ENCODE measurements at regions not wholly inside any gene's neighbourhood (a gene's known extent, or its start where the extent isn't known, plus 50 kb on each side); places are given as distances from the start of the nearest gene placed in this dataset.
"Not testable (repeated sequence)": the region's sequence is repeated elsewhere in the genome, so short reads cannot be mapped to it uniquely, and the experiment has no call there.

DNA sequence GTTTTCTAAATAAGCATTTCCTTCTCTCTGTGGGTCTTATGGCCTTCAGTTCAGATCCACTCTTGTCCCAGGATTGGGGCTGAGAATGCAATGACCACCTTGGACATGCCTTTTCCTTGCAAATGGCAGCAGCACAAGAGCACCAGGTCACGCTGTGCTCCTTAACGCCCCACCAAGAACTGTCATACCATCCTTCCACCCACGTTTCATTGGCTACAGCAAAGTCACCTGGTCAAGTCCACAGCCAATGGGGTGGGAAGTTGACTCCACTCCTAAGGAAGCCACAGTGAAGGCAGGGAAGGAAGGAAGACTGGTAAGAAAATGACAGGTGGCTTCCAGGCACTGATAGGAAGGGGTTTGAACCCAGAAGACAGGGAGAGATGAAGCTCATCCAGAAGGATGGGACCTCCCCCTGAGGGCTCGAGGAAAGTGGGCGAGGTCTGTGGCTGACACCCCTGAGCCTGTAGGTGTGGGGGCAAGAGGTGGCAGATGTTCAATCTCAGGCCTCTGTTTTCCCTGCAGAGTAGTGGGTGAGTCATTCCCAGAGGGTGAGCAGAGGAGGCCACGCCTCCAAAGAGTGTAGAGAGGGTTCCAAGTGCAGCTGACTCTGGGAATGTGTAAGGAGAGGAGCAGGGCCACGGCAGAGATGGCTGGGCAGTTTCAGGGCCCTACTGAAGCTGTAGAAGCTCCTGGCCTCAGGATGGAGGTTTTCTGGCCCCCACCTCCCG, 113.5 kb upstream of the VRK1 start:
- DNase-seq (ENCODE audit: low read depth in 1 of 2, low spot score in 1 of 2), result no peak

DNA sequence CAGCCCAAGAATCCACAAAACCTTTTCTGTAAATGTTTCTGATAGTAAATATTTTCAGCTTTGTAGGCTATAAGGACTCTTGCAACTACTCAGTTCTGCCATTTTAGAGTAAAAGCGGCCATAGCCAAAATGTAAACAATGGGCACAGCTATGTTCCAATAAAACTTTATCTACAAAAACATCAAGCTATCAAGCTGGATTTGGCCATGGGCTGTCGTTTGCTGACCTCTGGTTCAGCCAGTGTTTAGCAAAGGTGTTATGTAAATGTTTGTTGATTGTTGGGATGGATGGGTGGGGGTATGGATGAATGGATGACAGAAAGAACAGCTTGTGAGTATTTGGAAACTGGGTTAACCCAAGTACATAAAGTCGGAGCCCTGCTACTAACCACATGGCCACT, 111.1 kb upstream of the VRK1 start:
- DNase-seq (ENCODE audit: low read depth in 1 of 2, low spot score in 1 of 2), result no peak

DNA sequence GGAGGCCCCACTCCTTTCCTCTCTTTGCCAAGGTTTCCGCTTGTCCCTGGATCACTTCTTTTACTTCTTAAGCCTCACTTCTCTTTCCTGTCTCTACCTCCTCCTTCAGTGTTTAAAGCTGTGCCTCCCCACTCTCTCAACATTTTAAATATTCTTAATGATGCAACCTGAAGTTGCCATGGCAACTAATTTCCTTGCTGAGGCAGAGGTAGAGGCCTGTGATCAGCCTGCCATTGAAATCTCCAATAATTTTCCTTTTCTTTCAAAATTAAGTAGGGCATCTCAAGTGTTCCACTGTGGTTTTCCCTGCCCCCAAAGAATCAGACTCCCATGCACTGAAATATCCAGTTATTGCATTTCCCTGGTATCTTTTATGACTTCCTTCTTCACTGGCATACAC, 108.6 kb upstream of the VRK1 start:
- DNase-seq (ENCODE audit: low read depth in 1 of 2, low spot score in 1 of 2), result no peak

DNA sequence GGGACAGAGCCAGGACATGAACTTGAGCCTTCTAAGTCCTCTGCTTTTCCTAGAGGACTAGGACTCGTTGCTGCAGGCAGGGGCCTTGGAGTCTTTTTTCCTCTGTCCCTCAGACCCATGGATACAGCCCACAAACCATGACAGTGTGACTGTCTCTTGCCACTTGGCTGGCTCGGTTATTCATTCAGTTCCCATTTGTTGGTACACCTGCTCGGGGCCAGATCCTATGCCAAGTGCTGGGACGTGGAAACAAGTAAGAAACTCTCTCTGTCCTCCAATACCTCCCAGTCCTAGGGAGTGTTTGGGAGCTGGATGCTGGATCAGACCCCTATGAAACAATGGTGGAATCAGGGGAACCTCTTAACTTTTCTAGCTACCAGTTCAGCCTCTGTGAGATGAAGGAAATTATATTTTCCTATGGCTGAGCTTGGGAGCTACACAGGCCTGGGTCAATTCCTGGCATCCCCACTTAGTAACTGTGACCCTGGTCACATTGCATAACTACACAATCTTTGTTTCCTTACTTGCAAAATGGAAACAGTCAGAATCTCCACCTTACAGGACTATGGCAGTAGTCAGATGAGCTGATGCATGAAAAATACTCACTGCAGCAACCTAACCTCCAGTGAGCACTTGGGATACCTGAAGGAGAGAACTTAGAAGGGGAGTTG, 106.3 kb upstream of the VRK1 start:
- DNase-seq (ENCODE audit: low read depth in 1 of 2, low spot score in 1 of 2), result no peak

DNA sequence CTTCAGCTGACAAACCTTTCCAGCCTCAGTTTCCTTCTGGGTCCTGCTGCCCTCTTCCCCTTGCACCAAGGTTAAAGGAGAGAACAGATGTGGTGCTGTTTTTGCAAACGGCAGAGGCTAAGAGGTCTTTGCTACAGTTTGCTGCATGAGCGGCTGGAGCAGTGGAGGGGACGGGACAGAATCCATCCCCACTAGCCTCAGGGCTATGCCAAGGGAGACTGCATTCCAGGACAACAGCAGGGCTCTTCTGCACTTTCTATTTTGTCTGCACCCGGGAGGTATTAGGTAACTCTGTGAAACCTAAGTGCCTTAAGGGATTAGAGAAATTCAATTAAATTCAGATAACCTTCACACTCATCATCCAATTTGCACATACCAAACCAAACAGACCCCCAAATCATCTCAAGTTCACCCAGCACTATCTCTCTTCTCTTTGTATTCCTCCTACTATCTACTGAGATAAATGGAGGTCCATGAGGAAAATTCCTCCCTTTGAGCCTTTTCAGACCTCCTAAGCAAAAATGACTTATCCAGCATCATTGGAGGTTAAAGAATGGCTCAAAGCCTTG, 103.8 kb upstream of the VRK1 start:
- DNase-seq (ENCODE audit: low read depth in 1 of 2, low spot score in 1 of 2), result no peak

DNA sequence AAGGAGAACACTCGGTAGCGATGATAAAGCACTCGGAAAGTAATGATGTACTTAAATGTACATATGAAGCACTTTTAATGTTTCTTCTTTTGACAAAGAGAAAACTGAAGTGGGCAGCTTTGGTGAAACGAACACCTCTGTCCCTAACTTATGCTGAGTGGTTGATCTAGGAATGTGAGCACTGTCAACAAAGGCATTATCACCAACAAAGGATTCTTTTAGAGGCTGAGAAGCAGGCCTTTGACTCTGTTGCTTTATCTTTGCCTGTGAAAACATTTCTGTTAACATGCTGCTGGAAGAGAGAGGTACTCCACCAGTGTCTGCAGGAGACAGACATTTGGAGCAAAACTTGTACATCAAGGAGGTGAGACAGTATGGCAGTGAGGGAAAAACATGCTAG, 103.2 kb upstream of the VRK1 start:
- DNase-seq (ENCODE audit: low read depth in 1 of 2, low spot score in 1 of 2), result no peak

DNA sequence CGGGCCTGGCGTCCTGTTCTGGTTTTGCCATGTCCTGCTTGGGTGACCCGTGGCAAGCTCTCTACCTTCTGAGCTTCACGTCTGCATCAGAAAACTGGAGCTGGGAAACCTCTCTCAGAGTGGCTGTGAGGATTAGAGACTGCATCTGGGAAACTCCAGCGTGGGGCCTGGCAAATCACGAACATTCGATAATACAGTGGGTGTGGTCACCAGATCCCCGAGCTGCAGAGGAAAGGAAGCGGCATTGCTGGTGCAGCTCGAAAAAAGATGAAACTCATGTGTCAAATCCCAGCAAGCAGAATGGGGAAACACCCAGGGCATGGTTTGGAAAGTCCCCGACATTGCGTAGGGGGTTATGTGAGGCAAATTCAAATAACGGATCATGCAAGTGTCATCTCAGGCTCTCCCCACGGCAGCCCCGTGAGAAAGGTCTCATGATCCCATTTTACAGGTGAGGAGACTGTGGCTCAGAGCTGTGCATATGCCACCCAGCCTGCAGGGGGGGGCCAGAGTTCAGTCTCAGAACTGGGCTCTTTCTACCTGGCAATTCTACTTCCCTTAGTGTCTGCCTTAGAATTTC, 98.1 kb upstream of the VRK1 start:
- DNase-seq (ENCODE audit: low read depth in 1 of 2, low spot score in 1 of 2), result no peak

DNA sequence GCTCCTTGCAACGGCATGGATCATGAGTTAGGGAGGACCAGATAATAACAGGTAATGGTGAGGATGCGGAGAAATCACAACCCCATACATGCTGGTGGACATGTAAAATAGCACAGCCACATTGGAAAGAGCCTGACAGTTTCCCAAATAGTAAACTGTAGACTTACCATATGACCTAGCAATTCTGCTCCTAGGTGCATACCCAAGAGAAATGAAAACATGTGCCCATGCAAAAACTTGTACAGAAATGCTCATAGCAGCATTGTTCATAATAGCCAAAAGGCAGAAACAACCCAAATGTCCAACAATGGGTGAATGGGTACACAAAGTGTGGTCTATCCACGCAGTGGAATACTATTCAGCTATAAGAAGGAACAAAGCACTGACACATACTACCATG, 97.5 kb upstream of the VRK1 start:
- no peak for DNase-seq (ENCODE audit: low read depth in 1 of 2, low spot score in 1 of 2)

DNA sequence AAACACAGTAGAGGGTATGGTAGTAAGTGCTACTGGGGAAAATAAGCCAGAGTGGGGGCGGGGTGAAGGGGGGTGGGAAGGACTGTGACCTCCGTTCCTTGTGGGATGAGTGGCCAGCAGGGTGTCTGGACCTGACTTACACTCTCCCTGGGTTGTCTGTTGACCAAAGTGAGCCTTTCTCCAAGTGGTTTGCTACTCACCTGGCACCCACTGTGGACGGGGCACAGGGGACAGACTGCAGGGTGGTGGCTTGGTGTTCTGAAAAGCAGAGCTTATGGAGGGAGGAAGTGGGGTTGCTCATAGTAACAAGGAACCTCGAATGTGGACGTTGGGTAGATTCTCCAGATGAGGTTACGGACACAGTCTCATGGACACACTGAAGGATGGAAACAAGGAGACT, 94.4 kb upstream of the VRK1 start:
- DNase-seq (ENCODE audit: low read depth in 1 of 2, low spot score in 1 of 2), result no peak

DNA sequence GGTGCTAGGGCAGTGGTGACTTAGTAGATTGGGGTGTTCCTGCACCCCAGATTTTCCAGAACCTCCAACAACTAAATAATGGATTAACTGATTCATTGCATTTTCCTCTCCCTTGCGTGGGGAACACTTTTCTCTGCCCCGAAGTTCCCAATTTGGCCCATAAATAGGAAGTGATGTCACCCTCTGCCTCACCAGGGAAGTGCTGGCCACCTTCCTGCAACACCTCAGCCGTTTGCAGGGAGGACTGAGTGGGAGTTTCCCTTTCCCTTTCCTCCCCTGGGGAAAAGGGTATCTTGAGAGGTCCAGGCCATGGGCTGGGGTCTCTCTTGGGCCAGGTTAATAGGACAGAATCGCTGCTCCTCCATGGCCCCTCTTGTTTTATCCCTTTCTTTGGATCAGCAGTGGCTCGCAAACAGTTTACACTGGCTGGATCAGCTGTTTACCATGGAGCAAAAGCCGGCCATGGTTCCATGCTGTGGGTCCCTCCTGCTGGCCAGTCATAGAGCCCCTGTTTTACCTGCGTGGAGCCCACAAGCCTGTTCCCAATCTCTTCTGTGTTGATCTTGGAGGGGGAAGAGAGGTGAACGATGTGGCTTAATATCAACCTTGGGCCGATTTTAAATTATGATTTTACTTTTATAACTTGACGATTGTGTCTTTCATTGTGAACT, 91.6 kb upstream of the VRK1 start:
- DNase-seq (ENCODE audit: low read depth in 1 of 2, low spot score in 1 of 2), result no peak

DNA sequence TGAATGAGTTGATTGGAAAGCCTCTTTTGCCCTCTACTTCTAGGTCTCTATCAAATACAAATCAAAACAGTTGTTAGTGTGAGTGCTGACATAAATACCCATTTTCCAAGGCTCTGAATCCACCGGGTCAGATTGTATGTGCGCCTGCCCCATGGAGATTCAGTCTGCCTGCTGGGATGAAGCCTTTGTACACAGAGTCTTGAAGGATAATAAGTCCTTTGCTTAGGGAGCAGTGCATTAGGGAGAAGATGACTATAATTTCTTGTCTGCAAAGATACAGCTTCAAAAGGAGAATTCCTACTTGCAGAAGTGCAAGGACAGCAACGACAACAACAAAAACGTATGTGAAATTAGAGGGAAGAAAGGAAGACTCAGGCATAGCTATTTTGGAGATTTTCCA, 90.3 kb upstream of the VRK1 start:
- no peak for DNase-seq (ENCODE audit: low read depth in 1 of 2, low spot score in 1 of 2)

DNA sequence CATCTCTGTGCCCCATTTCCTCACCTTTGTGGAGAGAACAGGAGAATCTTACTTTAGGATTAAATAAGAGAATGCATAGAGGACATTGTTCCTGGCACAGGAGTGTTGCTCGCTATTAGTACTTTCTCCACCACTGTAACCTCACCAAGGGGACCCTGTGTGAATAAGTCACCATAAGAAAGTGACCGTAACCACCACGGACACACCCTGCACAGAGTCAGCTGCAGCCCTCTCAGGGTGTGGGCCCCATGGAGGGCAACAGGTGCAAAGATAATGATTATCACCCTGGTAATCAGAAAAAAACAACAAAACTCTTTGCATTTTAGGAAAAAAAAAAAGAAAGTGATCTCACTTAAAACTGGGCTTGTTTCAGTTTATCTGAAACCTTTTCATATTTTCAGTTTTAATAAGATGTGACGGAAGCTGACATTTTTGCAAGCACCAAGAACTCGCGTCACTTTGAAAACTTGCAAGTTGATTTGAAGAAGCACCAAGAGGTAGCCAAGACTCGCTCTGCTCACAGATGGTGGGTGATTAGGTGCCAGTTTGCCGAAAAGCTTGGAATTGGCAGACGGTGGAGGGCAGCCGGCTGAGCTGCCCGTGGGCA, 87.0 kb upstream of the VRK1 start:
- no peak for DNase-seq (ENCODE audit: low read depth in 1 of 2, low spot score in 1 of 2)

DNA sequence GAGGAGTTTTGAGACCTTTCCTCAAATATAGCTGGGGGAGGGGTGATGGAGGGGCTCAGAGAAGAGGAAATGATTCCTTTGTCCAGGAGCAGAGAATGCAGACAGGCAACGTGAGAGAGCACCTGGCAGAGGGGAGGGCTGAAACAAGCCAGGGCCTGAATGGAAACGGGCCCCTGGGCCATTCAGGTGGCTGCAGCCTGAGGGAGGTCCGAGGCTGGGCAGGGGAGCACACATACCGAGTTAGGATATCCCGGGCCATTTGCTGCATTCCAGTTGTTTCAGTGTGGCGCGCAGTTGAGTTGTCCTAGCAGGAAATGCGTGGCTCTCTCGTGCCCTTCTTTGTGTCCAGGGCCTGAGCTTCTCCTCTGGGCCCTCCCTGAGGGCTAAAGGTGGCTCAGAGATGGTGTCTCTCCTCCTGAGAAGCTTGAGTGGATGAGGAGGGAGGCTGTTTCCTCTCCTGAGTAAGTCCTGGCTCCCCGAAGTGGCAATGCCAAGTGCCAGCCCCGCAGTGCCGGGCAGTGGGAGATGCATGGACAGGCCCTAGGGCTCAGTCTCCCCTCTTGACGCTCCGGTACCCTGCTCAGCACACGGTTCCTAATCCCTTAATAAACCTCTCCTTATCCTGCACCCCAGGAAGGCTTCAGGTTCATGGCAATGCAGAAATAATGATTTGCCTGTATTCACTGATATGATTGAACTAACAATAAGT, 85.5 kb upstream of the VRK1 start:
- DNase-seq (ENCODE audit: low read depth in 1 of 2, low spot score in 1 of 2), result no peak

DNA sequence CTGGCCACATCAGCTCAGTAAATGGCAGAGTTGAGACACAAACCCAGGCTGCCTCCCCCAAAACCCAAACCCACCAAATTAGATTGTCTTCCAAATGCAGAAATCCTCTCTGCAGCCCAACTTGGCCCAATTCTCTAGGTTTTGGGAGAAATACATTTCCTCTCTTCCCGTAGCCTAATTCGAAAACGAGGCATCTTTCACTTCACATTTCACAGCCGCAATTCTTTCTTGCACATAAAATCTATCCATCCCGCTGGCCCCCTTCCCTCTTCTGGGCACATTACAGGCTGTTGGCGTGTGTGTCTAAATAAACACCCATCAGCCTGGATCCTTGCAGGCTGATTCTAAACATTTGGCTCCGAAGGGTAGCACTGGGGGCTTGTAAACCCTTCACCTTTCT, 83.8 kb upstream of the VRK1 start:
- DNase-seq (ENCODE audit: low read depth in 1 of 2, low spot score in 1 of 2), result no peak

DNA sequence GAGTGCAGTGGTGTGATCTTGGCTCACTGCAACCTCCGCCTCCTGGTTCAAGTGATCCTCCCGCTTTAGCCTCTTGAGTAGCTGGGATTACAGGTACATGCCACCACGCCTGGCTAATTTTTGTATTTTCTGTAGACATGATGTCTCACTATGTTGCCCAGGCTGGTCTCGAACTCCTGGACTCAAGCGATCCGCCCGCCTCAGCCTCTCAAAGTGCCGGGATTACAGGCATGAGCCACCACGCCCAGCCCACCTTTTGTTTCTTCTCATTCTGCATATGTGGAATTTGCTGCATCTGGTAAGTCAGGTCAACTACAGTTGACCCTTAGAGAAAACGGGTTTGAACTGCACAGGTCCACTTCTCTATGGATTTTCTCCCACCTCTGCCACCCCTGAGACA, 82.6 kb upstream of the VRK1 start:
- DNase-seq (ENCODE audit: low read depth in 1 of 2, low spot score in 1 of 2), result not testable (repeated sequence)

DNA sequence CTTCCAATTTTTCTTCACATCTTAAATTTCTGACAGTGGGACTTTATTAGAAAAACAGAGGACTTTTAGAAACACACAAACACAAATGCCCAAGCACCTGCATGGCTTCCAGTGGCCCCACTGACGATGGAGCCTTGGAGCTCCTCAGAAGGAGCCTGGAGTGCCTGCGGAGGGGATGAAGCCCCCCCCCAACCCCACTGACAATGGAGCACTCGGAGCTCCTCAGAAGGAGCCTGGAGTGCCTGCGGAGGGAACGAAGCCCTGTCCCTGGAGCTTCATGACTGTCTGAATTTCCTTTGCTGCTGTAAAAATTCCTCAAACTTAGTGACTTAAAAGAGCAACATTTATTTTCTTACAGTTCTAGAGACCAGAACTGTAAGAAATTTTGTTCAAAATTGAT, 80.1 kb upstream of the VRK1 start:
- no peak for DNase-seq (ENCODE audit: low read depth in 1 of 2, low spot score in 1 of 2)

DNA sequence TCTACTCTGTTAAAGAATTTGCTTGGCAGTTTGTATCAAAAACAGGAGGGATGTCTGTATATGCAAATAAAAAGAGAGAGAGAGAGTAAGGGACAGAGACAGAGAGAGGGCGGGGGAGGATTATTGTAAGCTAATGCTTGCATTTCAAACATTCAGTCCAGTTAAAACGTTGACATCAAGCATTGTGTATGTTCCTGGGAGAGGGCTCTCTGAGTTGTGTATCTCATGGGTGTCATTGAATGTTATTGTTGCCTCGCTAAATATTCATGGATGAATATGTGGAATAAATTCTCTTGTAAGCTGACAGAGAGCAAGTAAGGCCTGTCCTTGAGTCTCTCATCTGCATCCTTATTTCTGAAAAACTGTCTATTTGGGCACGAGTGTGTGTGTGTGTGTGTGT, 78.8 kb upstream of the VRK1 start:
- DNase-seq (ENCODE audit: low read depth in 1 of 2, low spot score in 1 of 2), result no peak

DNA sequence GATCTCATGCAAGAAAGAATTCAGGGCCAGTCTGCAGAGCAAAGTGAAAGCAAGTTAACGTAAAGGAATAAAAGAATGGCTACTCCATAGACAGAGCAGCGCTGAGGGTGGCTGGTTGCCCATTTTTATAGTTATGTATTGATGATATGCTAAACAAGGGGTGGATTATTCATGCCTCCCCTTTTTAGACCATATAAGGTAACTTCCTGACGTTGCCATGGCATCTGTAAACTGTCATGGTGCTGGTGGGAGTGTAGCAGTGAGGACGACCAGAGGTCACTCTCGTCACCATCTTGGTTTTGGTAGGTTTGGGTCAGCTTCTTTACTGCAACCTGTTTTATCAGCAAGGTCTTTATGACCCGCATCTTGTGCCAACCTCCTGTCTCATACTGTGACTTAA, 76.5 kb upstream of the VRK1 start:
- not testable (repeated sequence) for DNase-seq (ENCODE audit: low read depth in 1 of 2, low spot score in 1 of 2)

DNA sequence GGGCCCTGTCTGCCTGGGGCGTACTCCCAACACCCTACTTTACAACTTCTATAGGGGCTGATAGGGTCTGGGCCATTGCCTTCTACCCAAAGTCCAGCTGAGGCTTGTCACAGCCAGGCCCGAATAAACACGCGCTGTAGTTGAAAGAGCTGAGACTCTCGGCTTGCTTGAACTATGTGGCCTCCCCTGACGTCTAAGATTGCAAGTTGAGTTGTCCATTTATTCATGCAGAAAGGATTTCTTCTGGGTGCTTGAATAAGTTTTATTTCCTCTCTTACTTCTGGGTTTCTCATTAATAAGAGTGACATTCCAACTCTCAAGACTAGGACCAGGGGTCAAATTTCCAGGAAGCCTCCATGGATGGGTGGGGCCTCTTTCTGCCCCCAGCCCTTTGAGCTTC, 74.4 kb upstream of the VRK1 start:
- DNase-seq (ENCODE audit: low read depth in 1 of 2, low spot score in 1 of 2), result no peak

DNA sequence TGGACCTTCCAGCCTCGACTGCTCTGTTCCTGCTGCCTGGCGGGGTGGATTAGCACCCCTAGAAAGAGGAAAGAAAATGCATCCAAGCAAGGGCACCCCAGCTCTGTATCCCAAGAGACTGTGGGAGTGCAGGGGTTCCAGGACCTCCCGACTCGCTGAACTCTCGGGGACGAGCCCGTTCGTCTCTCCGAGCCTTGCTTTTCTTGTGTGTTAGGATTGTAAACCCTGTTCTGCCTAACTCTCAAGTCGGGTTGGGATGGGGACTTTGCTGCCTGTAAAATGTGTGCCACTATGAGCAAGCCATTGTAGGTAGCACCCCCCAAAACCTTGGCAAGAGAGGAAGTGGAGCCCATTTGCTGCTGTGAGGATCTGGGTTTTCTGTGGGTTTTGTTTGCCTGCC, 73.2 kb upstream of the VRK1 start:
- no peak for DNase-seq (ENCODE audit: low read depth in 1 of 2, low spot score in 1 of 2)

DNA sequence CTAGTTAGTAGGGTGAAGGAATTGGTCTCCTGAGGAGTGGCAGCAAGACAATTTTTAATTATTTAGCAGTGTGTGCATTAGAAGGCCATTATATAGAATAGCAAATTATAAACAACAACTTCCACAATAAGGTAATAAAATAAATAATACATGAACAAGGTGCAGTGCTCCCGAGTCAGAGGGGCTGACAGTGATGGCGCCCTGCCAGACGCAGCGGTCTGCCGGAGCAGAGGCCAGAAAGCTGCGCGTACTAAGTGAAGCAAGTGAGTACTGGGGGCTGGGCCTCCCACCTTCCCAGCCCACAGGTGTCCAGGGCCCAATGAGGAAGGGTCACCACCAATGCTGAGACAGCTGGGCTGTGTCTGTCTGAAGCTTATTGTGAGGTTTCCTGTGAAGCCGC, 72.0 kb upstream of the VRK1 start:
- no peak for DNase-seq (ENCODE audit: low read depth in 1 of 2, low spot score in 1 of 2)
